K562 (cell line): ENCODE measurements at regions not wholly inside any gene's neighbourhood (a gene's known extent, or its start where the extent isn't known, plus 50 kb on each side); places are given as distances from the start of the nearest gene placed in this dataset.

Experiments used
- ATAC-seq: fragments of 200-7000 bp; cut with Tn5 transposase; 3 replicates; pipeline ENCODE4 v1.9.1; 2020; ENCODE audit warnings: moderate library complexity
- BruUV-seq: library from RNA; stranded (reverse); fragments of 400-500 nt; replicated peaks from 2 replicates; lab custom pipeline; 2021; lab: Mats Ljungman, UMichigan
- CTCF ChIA-PET: fragments of 300-600 bp; formaldehyde crosslinking; extraction: SDS; loops from one replicate; lab custom pipeline; 2021; ENCODE audit warnings: low intra/inter-chr PET ratio; lab: Yijun Ruan, JAX
- POLR2A ChIA-PET: fragments of 300-600, 350-650 bp; sonication (Branson Sonifier 250); formaldehyde crosslinking; extraction: SDS; loops from one replicate; lab custom pipeline; 2021; ENCODE audit warnings: antibody characterized with exemption, inconsistent platforms; lab: Yijun Ruan, JAX
- DNase-seq, 4 experiments: peaks; one replicate each; pipeline versions ENCODE4 v3.0.0 to v3.0.0-alpha.2; 2011 to 2018; ENCODE audit warnings: low spot score in 3 of 4, mixed read lengths in 3 of 4; ENCODE audit errors: extremely low read depth in 1 of 4
- FAIRE-seq: peaks from 2 replicates; lab custom pipeline; 2011; peaks lifted over from hg19 to GRCh38; lab: Jason Lieb, UNC
- H2AFZ ChIP-seq: 2 replicates; pipeline ENCODE4 v1.6.0; 2011; ENCODE audit warnings: low read depth, low read length, control low read depth, inconsistent platforms
- H3K27ac ChIP-seq: fragments of 200-600 bp; 3 replicates; pipeline ENCODE4 v1.8.0; 2011; ENCODE audit warnings: low read depth, mild to moderate bottlenecking, control low read depth, inconsistent platforms, low read length, moderate library complexity, mixed read lengths; ENCODE audit errors: extremely low read depth
- H3K27me3 ChIP-seq, 2 experiments: fragments of 300-600 bp in 1 of 2; 2 replicates in 1 of 2; 3 replicates in 1 of 2; pipeline versions ENCODE4 v1.6.0 to v1.8.0; 2011; ENCODE audit warnings: inconsistent platforms in 2 of 2, low read length in 2 of 2, mild to moderate bottlenecking in 1 of 2, mixed read lengths in 1 of 2, moderate library complexity in 1 of 2; ENCODE audit not compliant: control insufficient read depth in 2 of 2, insufficient read depth in 2 of 2
- H3K36me3 ChIP-seq: fragments of 300-600 bp; 3 replicates; pipeline ENCODE4 v1.8.0; 2011; ENCODE audit warnings: mild to moderate bottlenecking, low read length, inconsistent platforms; ENCODE audit not compliant: control insufficient read depth, insufficient read depth
- H3K4me1 ChIP-seq, 2 experiments: fragments of 200-600 bp in 1 of 2; replicated peaks in 1 of 2; 2 replicates in 1 of 2; 3 replicates in 1 of 2; pipeline versions ENCODE4 v1.5.1 to v1.8.0; 2011; ENCODE audit warnings: inconsistent platforms in 2 of 2, low read length in 2 of 2, mild to moderate bottlenecking in 1 of 2, mixed read lengths in 1 of 2, moderate library complexity in 1 of 2; ENCODE audit not compliant: control insufficient read depth in 2 of 2, insufficient read depth in 2 of 2
- H3K4me2 ChIP-seq: 2 replicates; pipeline ENCODE4 v1.6.1; 2011; ENCODE audit warnings: low read length, control low read depth, inconsistent platforms, mixed read lengths; ENCODE audit not compliant: insufficient read depth
- H3K4me3 ChIP-seq: fragments of 200-600 bp; sonication (generic), shearing (Covaris generic); 2 replicates; pipeline ENCODE4 v1.5.1; 2016; ENCODE audit warnings: control low read depth, inconsistent platforms
- H3K79me2 ChIP-seq: fragments of 200-600 bp; 3 replicates; pipeline ENCODE4 v1.8.0; 2011; ENCODE audit warnings: low read length, inconsistent platforms; ENCODE audit not compliant: control insufficient read depth, insufficient read depth
- H3K9ac ChIP-seq, 2 experiments: 2 replicates each; pipeline versions ENCODE4 v1.6.0 to v1.6.1; 2011; ENCODE audit warnings: low read depth in 2 of 2, low read length in 2 of 2, control low read depth in 1 of 2, inconsistent platforms in 1 of 2, mild to moderate bottlenecking in 1 of 2, mixed read lengths in 1 of 2; ENCODE audit not compliant: insufficient read depth in 1 of 2
- H3K9me1 ChIP-seq: one replicate; pipeline ENCODE4 v1.6.0; 2011; ENCODE audit warnings: inconsistent platforms, mild to moderate bottlenecking, low read length, moderate library complexity; ENCODE audit not compliant: control insufficient read depth, insufficient read depth
- H3K9me3 ChIP-seq: replicated peaks from 2 replicates; pipeline ENCODE4 v1.5.1; 2011; ENCODE audit warnings: low read depth, low read length, inconsistent platforms; ENCODE audit not compliant: control insufficient read depth, insufficient read depth
- H4K20me1 ChIP-seq: replicated peaks from 2 replicates; pipeline ENCODE4 v1.6.1; 2011; ENCODE audit warnings: low read length, inconsistent platforms, mixed read lengths; ENCODE audit not compliant: control insufficient read depth, insufficient read depth
- ATF1 ChIP-seq, 2 experiments: fragments of 450-650 bp in 1 of 2; IDR thresholded peaks; 2 replicates each; pipeline ENCODE4 v1.6.1; 2016; ENCODE audit warnings: missing compliant biosample characterization in 1 of 2, missing genetic modification characterization in 1 of 2
- BCL6 ChIP-seq: fragments of 250-450 bp; sonication (Bioruptor Pico); IDR thresholded peaks from 2 replicates; pipeline ENCODE4 v1.4.0; 2020
- CEBPB ChIP-seq: fragments of 450-650 bp; IDR thresholded peaks from 2 replicates; pipeline ENCODE4 v1.6.1; 2016; ENCODE audit warnings: missing genetic modification characterization, missing compliant biosample characterization
- FOXO4 ChIP-seq: fragments of 450-650 bp; formaldehyde crosslinking; IDR thresholded peaks from 2 replicates; pipeline ENCODE4 v1.4.0; 2020; ENCODE audit warnings: mild to moderate bottlenecking, moderate library complexity
- IRF1 ChIP-seq: sonication (generic); formaldehyde crosslinking; IDR thresholded peaks from 2 replicates; pipeline ENCODE4 v1.8.0; 2022; ENCODE audit warnings: missing genetic modification reagents, mild to moderate bottlenecking, borderline replicate concordance
- JUND ChIP-seq, 2 experiments: IDR thresholded peaks; 2 replicates in 1 of 2; 3 replicates in 1 of 2; pipeline ENCODE4 v1.6.1; 2011; ENCODE audit warnings: borderline replicate concordance in 2 of 2, low read depth in 2 of 2, low read length in 2 of 2, improper control_type of control experiment in 1 of 2, missing biosample characterization in 1 of 2, missing genetic modification characterization in 1 of 2, missing genetic modification reagents in 1 of 2
- NCOR1 ChIP-seq: fragments of 450-650 bp; IDR thresholded peaks from 2 replicates; pipeline ENCODE4 v1.6.1; 2016; ENCODE audit warnings: mild to moderate bottlenecking, moderate library complexity
- PBX2 ChIP-seq, 2 experiments: IDR thresholded peaks in 1 of 2; conservative IDR thresholded peaks in 1 of 2; 2 replicates each; pipeline ENCODE4 v1.6.1; 2016; ENCODE audit warnings: low read depth in 2 of 2, mild to moderate bottlenecking in 1 of 2, missing compliant biosample characterization in 1 of 2, missing genetic modification characterization in 1 of 2, moderate library complexity in 1 of 2
- RHOXF2B ChIP-seq: fragments of 250-450 bp; sonication (Bioruptor Pico); conservative IDR thresholded peaks from 2 replicates; pipeline ENCODE4 v1.5.1; 2021
- SAP30 ChIP-seq: fragments of 200-600 bp; sonication (generic); IDR thresholded peaks from 2 replicates; pipeline ENCODE4 v1.6.1; 2012; ENCODE audit warnings: borderline replicate concordance, low read depth, mild to moderate bottlenecking, moderate library complexity, low read length, control low read depth, inconsistent platforms; ENCODE audit not compliant: insufficient read depth, poor library complexity, severe bottlenecking
- TAF9B ChIP-seq: fragments of 450-650 bp; IDR thresholded peaks from 2 replicates; pipeline ENCODE4 v1.6.1; 2018; ENCODE audit warnings: mild to moderate bottlenecking; ENCODE audit not compliant: partially characterized antibody
- ZBED1 ChIP-seq: IDR thresholded peaks from 2 replicates; pipeline ENCODE4 v1.6.1; 2014
- ZNF408 ChIP-seq: fragments of 250-450 bp; sonication (Bioruptor Pico); IDR thresholded peaks from 2 replicates; pipeline ENCODE4 v1.4.0; 2020; ENCODE audit warnings: low read depth, mild to moderate bottlenecking, moderate library complexity
- ZNF449 ChIP-seq: fragments of 250-450 bp; sonication (Bioruptor Pico); IDR thresholded peaks from 2 replicates; pipeline ENCODE4 v1.8.0; 2022; ENCODE audit warnings: moderate library complexity, mild to moderate bottlenecking, inconsistent platforms
- WGBS: fragments of 100-300 bp; shearing (Covaris generic); methylation state at CpG from one replicate; pipeline ENCODE4 v1.1.6; 2016; ENCODE audit warnings: low coverage, mixed read lengths; ENCODE audit not compliant: insufficient coverage; ENCODE audit errors: missing lambda C conversion rate; 5-methylcytosine and 5-hydroxymethylcytosine counted together
- in situ Hi-C: fragments of 300-500 bp; cut with MboI; formaldehyde crosslinking; loops from 4 replicates; pipeline ENCODE4 v1.15.0; 2018; ENCODE audit warnings: inconsistent platforms, mixed read lengths
- intact Hi-C: fragments of 100-400 bp; cut with micrococcal nuclease; formaldehyde crosslinking; loops from 2 replicates; pipeline ENCODE4 v1.14.2; 2022

- ATAC-seq (no peak), FAIRE-seq (no peak), DNase-seq (no peak)
- Histone ChIP-seq H2AFZ (no peak overlapping the region), H3K27ac (no peak overlapping the region), H3K4me3 (no peak overlapping the region), H3K4me2 (no peak overlapping the region), H4K20me1 (no peaks in the 10 kb centered on the region), H3K9me3 (no peaks in the 10 kb centered on the region; the same call in 1 of the 2 replicates), H3K9ac (no peak overlapping the region), H3K79me2 (no peaks in the 10 kb centered on the region), H3K9me1 (no peaks in the 10 kb centered on the region), H3K4me1 (no peaks in the 10 kb centered on the region), H3K36me3 (no peaks in the 10 kb centered on the region), H3K27me3 (no peaks in the 10 kb centered on the region)
- intact Hi-C loops, result no loop called here
- CTCF ChIA-PET, result no interaction called here
- POLR2A ChIA-PET, result no interaction called here
- WGBS, result under 1% methylated on average over 9 of the region's 12 CpGs
- in situ Hi-C loops, result no loop called here
- BruUV-seq, result no TSS peak
- TF ChIP-seq PBX2 (CRISPR knock-in tag; IDR thresholded peaks at IDR 0.05; ENCODE audit: low read depth) (no peak), PBX2 (tag; conservative IDR thresholded peaks at IDR 0.05; ENCODE audit: low read depth) (no peak), IRF1 (CRISPR knock-in tag) (no peak), JUND (IDR thresholded peaks at IDR 0.05; ENCODE audit: borderline replicate concordance, low read depth, low read length) (no peak), JUND (tag; IDR thresholded peaks at IDR 0.05; ENCODE audit: borderline replicate concordance, low read depth, low read length) (no peak), NCOR1 (no peak), CEBPB (tag) (no peak), BCL6 (CRISPR knock-in tag) (no peak), ATF1 (CRISPR knock-in tag; IDR thresholded peaks at IDR 0.05) (no peak), ATF1 (tag; IDR thresholded peaks at IDR 0.05) (no peak), ZNF408 (CRISPR knock-in tag) (no peak), SAP30 (no peak), TAF9B (no peak), FOXO4 (CRISPR knock-in tag) (no peak), ZNF449 (no peak), RHOXF2B (no peak), ZBED1 (no peak)
Measured at GRCh38 chr6:22784601-22785410, 215.4 kb downstream of the HDGFL1 start.
